ENCODE measurements at regions not wholly inside any gene's neighbourhood (a gene's known extent, or its start where the extent isn't known, plus 50 kb on each side); places are given as distances from the start of the nearest gene placed in this dataset.

GRCh38 chr12:125434131-125434530 is 368.9 kb downstream of the AACS start:
- TF ChIP-seq NFYB (IDR thresholded peaks at IDR 0.05; ENCODE audit: insufficient read depth, low read depth, low read length) (no peak), POLR2AphosphoS5 (IDR thresholded peaks at IDR 0.05; ENCODE audit: low read length) (no peak), MYC (IDR thresholded peaks at IDR 0.05; ENCODE audit: insufficient read depth, insufficient read length, insufficient replicate concordance, low read length, severe bottlenecking) (no peak), ASH2L (IDR thresholded peaks at IDR 0.05; ENCODE audit: borderline replicate concordance, low read depth) (no peak)
- TF ChIP-seq, protein P1, sequence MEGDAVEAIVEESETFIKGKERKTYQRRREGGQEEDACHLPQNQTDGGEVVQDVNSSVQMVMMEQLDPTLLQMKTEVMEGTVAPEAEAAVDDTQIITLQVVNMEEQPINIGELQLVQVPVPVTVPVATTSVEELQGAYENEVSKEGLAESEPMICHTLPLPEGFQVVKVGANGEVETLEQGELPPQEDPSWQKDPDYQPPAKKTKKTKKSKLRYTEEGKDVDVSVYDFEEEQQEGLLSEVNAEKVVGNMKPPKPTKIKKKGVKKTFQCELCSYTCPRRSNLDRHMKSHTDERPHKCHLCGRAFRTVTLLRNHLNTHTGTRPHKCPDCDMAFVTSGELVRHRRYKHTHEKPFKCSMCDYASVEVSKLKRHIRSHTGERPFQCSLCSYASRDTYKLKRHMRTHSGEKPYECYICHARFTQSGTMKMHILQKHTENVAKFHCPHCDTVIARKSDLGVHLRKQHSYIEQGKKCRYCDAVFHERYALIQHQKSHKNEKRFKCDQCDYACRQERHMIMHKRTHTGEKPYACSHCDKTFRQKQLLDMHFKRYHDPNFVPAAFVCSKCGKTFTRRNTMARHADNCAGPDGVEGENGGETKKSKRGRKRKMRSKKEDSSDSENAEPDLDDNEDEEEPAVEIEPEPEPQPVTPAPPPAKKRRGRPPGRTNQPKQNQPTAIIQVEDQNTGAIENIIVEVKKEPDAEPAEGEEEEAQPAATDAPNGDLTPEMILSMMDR (IDR thresholded peaks at IDR 0.05 in 2 of 3, conservative IDR thresholded peaks at IDR 0.05 in 1 of 3; ENCODE audit: control insufficient read depth in 2 of 3, extremely low read depth in 1 of 3, insufficient read depth in 1 of 3, low read depth in 3 of 3, low read length in 3 of 3), result no peak
